GM20000 (cell line): ENCODE measurements at regions not wholly inside any gene's neighbourhood (a gene's known extent, or its start where the extent isn't known, plus 50 kb on each side); places are given as distances from the start of the nearest gene placed in this dataset.
A peak's percentile ranks its signal among the peaks of the same experiment; 100 is the strongest.

ENCODE experiments used
- DNase-seq: peaks from one replicate; pipeline ENCODE4 v3.0.0; 2012; ENCODE audit warnings: low spot score
- CTCF ChIP-seq: IDR thresholded peaks from 2 replicates; pipeline ENCODE4 v1.5.1; 2012; ENCODE audit warnings: mild to moderate bottlenecking, control low read depth; ENCODE audit errors: extremely low read depth, missing control alignments

GRCh38 chr12:23043646-23044045 is 418.7 kb downstream of the ETNK1 start:
- TF ChIP-seq CTCF: no peak
- DNase-seq: no peak

DNA sequence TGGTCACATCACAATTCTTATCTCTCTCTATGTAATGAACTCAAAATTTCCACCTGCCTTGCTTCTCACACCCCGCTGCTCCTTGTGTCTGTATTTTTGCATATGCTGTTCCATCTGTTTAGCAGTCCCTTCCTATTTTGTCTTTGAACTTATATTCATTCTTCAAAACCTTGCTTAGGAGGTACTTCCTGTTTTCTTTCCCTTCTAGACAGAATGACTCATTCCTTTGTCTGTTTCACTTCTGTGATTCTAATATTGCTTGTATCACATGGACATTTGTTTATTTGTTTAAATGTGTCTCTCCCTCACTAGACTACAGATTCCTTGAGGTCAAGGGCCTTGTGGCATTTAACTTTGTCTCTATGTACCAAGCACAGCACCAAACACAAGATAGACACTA is 424.2 kb downstream of the ETNK1 start:
- no peak for TF ChIP-seq CTCF
- DNase-seq: peak; percentile 3

- no peak for TF ChIP-seq CTCF
- no peak for DNase-seq
These were observed 430.0 kb downstream of the ETNK1 start for GRCh38 chr12:23055004-23055403.

- no peak for DNase-seq
- no peak for TF ChIP-seq CTCF
These were observed 432.6 kb downstream of the ETNK1 start for GRCh38 chr12:23057571-23057970.

- TF ChIP-seq CTCF: no peak
- no peak for DNase-seq
These were observed 435.2 kb downstream of the ETNK1 start for GRCh38 chr12:23060161-23060560.

GRCh38 chr12:23063206-23063605 is 438.2 kb downstream of the ETNK1 start:
- no peak for DNase-seq
- TF ChIP-seq CTCF: no peak

GRCh38 chr12:23066095-23066494 is 441.1 kb downstream of the ETNK1 start:
- no peak for DNase-seq
- no peak for TF ChIP-seq CTCF
